RWPE2 (cell line): ENCODE measurements at regions not wholly inside any gene's neighbourhood (a gene's known extent, or its start where the extent isn't known, plus 50 kb on each side); places are given as distances from the start of the nearest gene placed in this dataset.

Experiments used
- ATAC-seq: fragments of 200-7000 bp; cut with Tn5 transposase; 3 replicates; pipeline ENCODE4 v1.9.1; 2021; ENCODE audit warnings: low read depth
- DNase-seq: peaks from one replicate; pipeline ENCODE4 v3.0.0-alpha.2; 2020; ENCODE audit warnings: low spot score
- H3K27ac ChIP-seq: fragments of 450-650 bp; 2 replicates; pipeline ENCODE4 v1.5.1; 2017; ENCODE audit warnings: mild to moderate bottlenecking; ENCODE audit not compliant: poor library complexity, severe bottlenecking
- H3K27me3 ChIP-seq: fragments of 250-450 bp; sonication (Bioruptor Pico); 2 replicates; pipeline ENCODE4 v1.5.1; 2021; ENCODE audit warnings: mild to moderate bottlenecking, moderate library complexity; ENCODE audit not compliant: insufficient read depth, poor library complexity, severe bottlenecking
- H3K36me3 ChIP-seq: fragments of 250-450 bp; sonication (Bioruptor Pico); 2 replicates; pipeline ENCODE4 v1.5.1; 2020; ENCODE audit warnings: low read depth, mild to moderate bottlenecking, moderate library complexity
- H3K4me1 ChIP-seq: fragments of 250-450 bp; sonication (Bioruptor Pico); 2 replicates; pipeline ENCODE4 v1.5.1; 2021; ENCODE audit warnings: mild to moderate bottlenecking, moderate library complexity; ENCODE audit not compliant: insufficient read depth, poor library complexity, severe bottlenecking
- H3K4me3 ChIP-seq: fragments of 250-450 bp; sonication (Bioruptor Pico); 2 replicates; pipeline ENCODE4 v1.5.1; 2021; ENCODE audit warnings: mild to moderate bottlenecking, moderate library complexity; ENCODE audit not compliant: severe bottlenecking
- H3K9me3 ChIP-seq: fragments of 250-450 bp; sonication (Bioruptor Pico); 2 replicates; pipeline ENCODE4 v1.5.1; 2021; ENCODE audit warnings: mild to moderate bottlenecking, moderate library complexity; ENCODE audit not compliant: severe bottlenecking
- CTCF ChIP-seq: fragments of 450-650 bp; IDR thresholded peaks from one replicate; pipeline ENCODE4 v1.5.1; 2017; ENCODE audit warnings: mild to moderate bottlenecking, moderate library complexity; ENCODE audit not compliant: poor library complexity, severe bottlenecking

- ATAC-seq (no peak), DNase-seq (no peak)
- Histone ChIP-seq H3K27me3 (no peaks in the 10 kb centered on the region), H3K27ac (no peak overlapping the region), H3K36me3 (no peaks in the 10 kb centered on the region), H3K4me3 (no peak overlapping the region), H3K9me3 (no peaks in the 10 kb centered on the region), H3K4me1 (no peaks in the 10 kb centered on the region)
- no peak for TF ChIP-seq CTCF
These were observed 173.6 kb upstream of the STEAP4 start for GRCh38 chr7:88480271-88480670.

GRCh38 chr7:88477976-88478375 lies 171.3 kb upstream of the STEAP4 start:
- ATAC-seq (no peak), DNase-seq (no peak)
- H3K4me1 ChIP-seq, result no peaks in the 10 kb centered on the region
- no peaks in the 10 kb centered on the region for H3K36me3 ChIP-seq
- H3K9me3 ChIP-seq, result no peaks in the 10 kb centered on the region
- no peaks in the 10 kb centered on the region for H3K27me3 ChIP-seq
- H3K27ac ChIP-seq, result no peak overlapping the region
- no peak for TF ChIP-seq CTCF
- H3K4me3 ChIP-seq, result no peak overlapping the region

DNA sequence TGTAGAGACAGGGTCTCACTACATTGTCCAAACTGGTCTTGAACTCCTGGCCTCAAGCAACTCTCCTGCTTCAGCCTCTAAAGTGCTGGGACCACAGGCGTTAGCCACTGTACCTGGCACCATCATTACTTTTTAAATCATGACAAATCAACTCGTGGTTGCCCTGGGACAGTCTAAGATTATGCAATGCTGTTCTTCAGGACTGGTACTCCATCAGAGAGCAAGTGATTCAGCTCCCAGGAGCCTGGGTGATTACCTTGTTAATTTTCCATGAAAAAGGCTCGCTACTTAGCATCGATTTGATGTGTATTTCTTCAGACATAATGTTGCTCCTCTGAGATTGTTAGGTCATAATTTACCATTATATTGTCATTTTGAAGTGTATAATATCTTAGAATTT lies 158.9 kb upstream of the STEAP4 start:
- no peak for ATAC-seq
- no peak for DNase-seq
- Histone ChIP-seq H3K9me3 (no peaks in the 10 kb centered on the region), H3K27ac (no peak overlapping the region), H3K36me3 (no peaks in the 10 kb centered on the region), H3K27me3 (no peaks in the 10 kb centered on the region), H3K4me3 (no peak overlapping the region), H3K4me1 (no peaks in the 10 kb centered on the region)
- no peak for TF ChIP-seq CTCF

DNA sequence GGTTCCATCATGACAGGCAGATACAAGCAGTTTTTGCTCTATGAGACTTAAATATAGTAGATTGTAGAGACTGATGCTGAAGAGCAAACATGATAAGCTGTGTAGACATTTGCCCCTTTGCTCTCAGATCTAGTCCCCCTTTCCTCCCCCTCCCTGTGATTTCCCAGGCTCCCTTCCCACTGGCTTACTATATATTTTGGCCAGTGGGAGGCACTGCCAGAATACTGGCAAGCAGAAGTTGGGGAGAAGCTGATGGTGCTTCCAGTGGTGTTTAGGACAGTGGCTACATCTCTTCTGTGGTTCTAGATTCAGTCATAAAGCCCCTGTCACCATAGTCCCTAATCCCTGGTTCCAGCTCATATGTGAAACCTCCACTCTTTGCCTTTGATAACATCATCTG lies 156.1 kb upstream of the STEAP4 start:
- no peak for DNase-seq
- no peak for ATAC-seq
- no peaks in the 10 kb centered on the region for H3K9me3 ChIP-seq
- H3K27ac ChIP-seq, result no peak overlapping the region
- TF ChIP-seq CTCF, result no peak
- no peaks in the 10 kb centered on the region for H3K4me1 ChIP-seq
- no peaks in the 10 kb centered on the region for H3K36me3 ChIP-seq
- H3K27me3 ChIP-seq, result no peaks in the 10 kb centered on the region
- no peak overlapping the region for H3K4me3 ChIP-seq

DNA sequence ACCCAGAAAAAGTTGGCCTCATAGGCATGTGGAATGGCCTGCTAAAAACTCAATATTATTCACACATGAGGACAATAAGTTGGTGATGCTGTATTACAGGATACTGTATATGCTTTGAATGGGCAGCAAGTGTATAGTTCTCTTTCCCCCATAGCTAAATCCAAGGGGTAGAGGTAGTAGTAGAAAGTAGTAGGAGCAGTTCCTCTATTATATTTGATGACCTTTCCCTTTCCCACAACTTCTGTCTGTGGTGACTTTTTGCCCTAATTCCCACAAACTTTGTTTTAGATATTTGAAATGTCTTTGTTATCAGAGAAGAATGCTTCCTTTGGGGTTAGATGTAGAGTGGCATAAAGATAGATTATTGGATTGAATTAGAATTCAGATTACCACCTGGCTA lies 154.0 kb upstream of the STEAP4 start:
- Histone ChIP-seq H3K4me1 (no peaks in the 10 kb centered on the region), H3K9me3 (no peaks in the 10 kb centered on the region), H3K4me3 (no peak overlapping the region), H3K27ac (no peak overlapping the region), H3K36me3 (no peaks in the 10 kb centered on the region), H3K27me3 (no peaks in the 10 kb centered on the region)
- no peak for ATAC-seq
- no peak for DNase-seq
- TF ChIP-seq CTCF, result no peak
